IMR-90 (cell line): ENCODE measurements at regions not wholly inside any gene's neighbourhood (a gene's known extent, or its start where the extent isn't known, plus 50 kb on each side); places are given as distances from the start of the nearest gene placed in this dataset.

Source experiments
- ATAC-seq: fragments of 200-7000 bp; cut with Tn5 transposase; 2 replicates; pipeline ENCODE4 v1.9.1; 2020; ENCODE audit warnings: low read depth, mild to moderate bottlenecking, moderate library complexity
- BruUV-seq: library from RNA; stranded (reverse); fragments of 400-500 nt; replicated peaks from 2 replicates; lab custom pipeline; 2021; lab: Mats Ljungman, UMichigan
- CTCF ChIA-PET: fragments of 300-600 bp; formaldehyde crosslinking; extraction: SDS; loops from one replicate; lab custom pipeline; 2021; ENCODE audit warnings: antibody characterized with exemption; lab: Yijun Ruan, JAX
- POLR2A ChIA-PET: fragments of 300-600 bp; sonication (Branson Sonifier 250); formaldehyde crosslinking; loops from one replicate; lab custom pipeline; 2022; ENCODE audit warnings: antibody characterized with exemption; ENCODE audit not compliant: unreplicated experiment; lab: Charles Lee
- DNase-seq: peaks from one replicate; pipeline ENCODE4 v3.0.0; 2013
- H2AFZ ChIP-seq: replicated peaks from 2 replicates; pipeline ENCODE3; 2013; ENCODE audit warnings: low read length, mild to moderate bottlenecking; ENCODE audit not compliant: poor library complexity
- H2AK5ac ChIP-seq: 2 replicates; pipeline ENCODE4 v1.6.1; 2013; ENCODE audit warnings: low read depth, low read length, inconsistent platforms
- H2AK9ac ChIP-seq: replicated peaks from 2 replicates; pipeline ENCODE3; 2013; ENCODE audit warnings: mild to moderate bottlenecking, low read depth, low read length, moderate library complexity; ENCODE audit not compliant: poor library complexity
- H2BK120ac ChIP-seq: 2 replicates; pipeline ENCODE4 v1.6.1; 2013; ENCODE audit warnings: low read depth, low read length, inconsistent platforms
- H2BK15ac ChIP-seq: 3 replicates; pipeline ENCODE4 v1.6.1; 2013; ENCODE audit warnings: low read depth, low read length, inconsistent platforms
- H2BK20ac ChIP-seq: 2 replicates; pipeline ENCODE4 v1.6.1; 2013; ENCODE audit warnings: low read depth, mild to moderate bottlenecking, inconsistent platforms, low read length, moderate library complexity
- H2BK5ac ChIP-seq: 2 replicates; pipeline ENCODE4 v1.6.1; 2013; ENCODE audit warnings: mild to moderate bottlenecking, low read depth, low read length, inconsistent platforms; ENCODE audit not compliant: poor library complexity, severe bottlenecking
- H3K14ac ChIP-seq: replicated peaks from 2 replicates; pipeline ENCODE4 v1.6.1; 2013; ENCODE audit warnings: low read depth, low read length, inconsistent platforms
- H3K18ac ChIP-seq: 2 replicates; pipeline ENCODE4 v1.6.1; 2013; ENCODE audit warnings: low read depth, low read length, control low read depth
- H3K23ac ChIP-seq: 2 replicates; pipeline ENCODE4 v1.6.1; 2013; ENCODE audit warnings: low read depth, low read length, inconsistent platforms
- H3K27ac ChIP-seq: 2 replicates; pipeline ENCODE4 v1.5.1; 2013; ENCODE audit warnings: mild to moderate bottlenecking, control low read depth, low read length; ENCODE audit not compliant: insufficient read depth
- H3K27me3 ChIP-seq: 2 replicates; pipeline ENCODE4 v1.6.1; 2013; ENCODE audit warnings: low read length; ENCODE audit not compliant: control insufficient read depth, insufficient read depth
- H3K36me3 ChIP-seq: 2 replicates; pipeline ENCODE4 v1.6.1; 2013; ENCODE audit warnings: low read length, mixed read lengths; ENCODE audit not compliant: control insufficient read depth, insufficient read depth
- H3K4ac ChIP-seq: 2 replicates; pipeline ENCODE4 v1.6.1; 2013; ENCODE audit warnings: low read depth, low read length, inconsistent platforms
- H3K4me1 ChIP-seq: 2 replicates; pipeline ENCODE4 v1.6.1; 2013; ENCODE audit warnings: low read length, mixed read lengths; ENCODE audit not compliant: control insufficient read depth, insufficient read depth
- H3K4me2 ChIP-seq: 2 replicates; pipeline ENCODE4 v1.6.1; 2013; ENCODE audit warnings: low read depth, mild to moderate bottlenecking, control low read depth, low read length, moderate library complexity
- H3K4me3 ChIP-seq: 2 replicates; pipeline ENCODE4 v1.5.1; 2013; ENCODE audit warnings: low read depth, mild to moderate bottlenecking, control low read depth, low read length, moderate library complexity; ENCODE audit not compliant: insufficient read depth
- H3K56ac ChIP-seq: 2 replicates; pipeline ENCODE4 v1.6.1; 2013; ENCODE audit warnings: low read length, inconsistent platforms; ENCODE audit not compliant: insufficient read depth; ENCODE audit errors: extremely low read depth
- H3K79me1 ChIP-seq, 2 experiments: 2 replicates each; pipeline ENCODE4 v1.6.1; 2013; ENCODE audit warnings: low read length in 2 of 2, inconsistent platforms in 1 of 2, low read depth in 1 of 2
- H3K9ac ChIP-seq: 2 replicates; pipeline ENCODE4 v1.6.1; 2013; ENCODE audit warnings: low read depth, low read length, control low read depth
- H3K9me1 ChIP-seq: 2 replicates; pipeline ENCODE4 v1.6.1; 2013; ENCODE audit warnings: low read length, inconsistent platforms; ENCODE audit not compliant: insufficient read depth
- H3K9me3 ChIP-seq: 2 replicates; pipeline ENCODE4 v1.6.1; 2013; ENCODE audit warnings: low read length; ENCODE audit not compliant: control insufficient read depth, insufficient read depth
- H4K20me1 ChIP-seq: 2 replicates; pipeline ENCODE4 v1.6.1; 2013; ENCODE audit warnings: low read length, inconsistent platforms; ENCODE audit not compliant: insufficient read depth
- H4K5ac ChIP-seq: 2 replicates; pipeline ENCODE4 v1.6.1; 2013; ENCODE audit warnings: mild to moderate bottlenecking, low read depth, low read length, control low read depth
- H4K8ac ChIP-seq, 2 experiments: 2 replicates each; pipeline ENCODE4 v1.6.1; 2013; ENCODE audit warnings: low read depth in 2 of 2, low read length in 2 of 2, control low read depth in 1 of 2, inconsistent platforms in 1 of 2
- H4K91ac ChIP-seq: 2 replicates; pipeline ENCODE4 v1.6.1; 2013; ENCODE audit warnings: low read depth, low read length, inconsistent platforms; ENCODE audit not compliant: insufficient read depth
- BHLHE40 ChIP-seq: fragments of 150-350 bp; IDR thresholded peaks from 2 replicates; pipeline ENCODE4 v1.6.1; 2016; ENCODE audit warnings: mild to moderate bottlenecking, low read depth, low read length
- CEBPB ChIP-seq: IDR thresholded peaks from 2 replicates; pipeline ENCODE4 v1.6.1; 2012; ENCODE audit warnings: low read depth, low read length, improper control_type of control experiment
- ELK1 ChIP-seq: fragments of 150-350 bp; IDR thresholded peaks from 2 replicates; pipeline ENCODE4 v1.6.1; 2016; ENCODE audit warnings: low read depth, mild to moderate bottlenecking, low read length, moderate library complexity, borderline replicate concordance
- MAZ ChIP-seq: IDR thresholded peaks from 2 replicates; pipeline ENCODE4 v1.6.1; 2012; ENCODE audit warnings: low read depth, mild to moderate bottlenecking, low read length, improper control_type of control experiment, moderate library complexity, borderline replicate concordance
- SMC3 ChIP-seq: fragments of 150-350 bp; IDR thresholded peaks from 2 replicates; pipeline ENCODE4 v1.6.1; 2016; ENCODE audit warnings: low read depth, mild to moderate bottlenecking, antibody characterized with exemption, low read length, moderate library complexity
- WGBS, 2 experiments: methylation state at CpG; one replicate each; pipeline versions ENCODE4 v1.1.5 to v1.1.7; 2013; ENCODE audit warnings: missing lambda C conversion rate in 2 of 2; ENCODE audit not compliant: insufficient read length in 1 of 2; ENCODE audit errors: extremely low coverage in 2 of 2; 5-methylcytosine and 5-hydroxymethylcytosine counted together
- dilution Hi-C: fragments of 300-500 bp; cut with HindIII; formaldehyde crosslinking; loops from one replicate; pipeline ENCODE4 v1.14.3; 2018; ENCODE audit warnings: low sequenced_read_pairs; ENCODE audit not compliant: unreplicated experiment
- in situ Hi-C: fragments of 300-500 bp; cut with MboI; formaldehyde crosslinking; loops from 3 replicates; pipeline ENCODE4 v1.14.3; 2019; ENCODE audit warnings: low sequenced_read_pairs, inconsistent platforms, mixed read lengths
- intact Hi-C: fragments of 100-400 bp; cut with micrococcal nuclease; formaldehyde crosslinking; loops from 2 replicates; pipeline ENCODE4 v1.10.0; 2022
- TF ChIP-seq, protein P1 (sequence below): conservative IDR thresholded peaks from 2 replicates; pipeline ENCODE4 v1.5.1; 2012; ENCODE audit warnings: mild to moderate bottlenecking, low read depth, low read length, improper control_type of control experiment

GRCh38 chrX:147180886-147181285, 366.3 kb upstream of the CXorf51A start:
- no peaks in the 10 kb centered on the region for H3K36me3 ChIP-seq
- intact Hi-C loops (no loop called here), dilution Hi-C loops (no loop called here), in situ Hi-C loops (no loop called here)
- H3K23ac ChIP-seq = no peak overlapping the region
- no peak overlapping the region for H3K9ac ChIP-seq
- no peak overlapping the region for H3K18ac ChIP-seq
- no peak overlapping the region for H3K4me2 ChIP-seq
- no peak overlapping the region for H2BK5ac ChIP-seq
- no peak overlapping the region for H2AFZ ChIP-seq
- no peak overlapping the region for H3K27ac ChIP-seq
- no peak for TF ChIP-seq ELK1
- TF ChIP-seq CEBPB = no peak
- TF ChIP-seq, protein P1, sequence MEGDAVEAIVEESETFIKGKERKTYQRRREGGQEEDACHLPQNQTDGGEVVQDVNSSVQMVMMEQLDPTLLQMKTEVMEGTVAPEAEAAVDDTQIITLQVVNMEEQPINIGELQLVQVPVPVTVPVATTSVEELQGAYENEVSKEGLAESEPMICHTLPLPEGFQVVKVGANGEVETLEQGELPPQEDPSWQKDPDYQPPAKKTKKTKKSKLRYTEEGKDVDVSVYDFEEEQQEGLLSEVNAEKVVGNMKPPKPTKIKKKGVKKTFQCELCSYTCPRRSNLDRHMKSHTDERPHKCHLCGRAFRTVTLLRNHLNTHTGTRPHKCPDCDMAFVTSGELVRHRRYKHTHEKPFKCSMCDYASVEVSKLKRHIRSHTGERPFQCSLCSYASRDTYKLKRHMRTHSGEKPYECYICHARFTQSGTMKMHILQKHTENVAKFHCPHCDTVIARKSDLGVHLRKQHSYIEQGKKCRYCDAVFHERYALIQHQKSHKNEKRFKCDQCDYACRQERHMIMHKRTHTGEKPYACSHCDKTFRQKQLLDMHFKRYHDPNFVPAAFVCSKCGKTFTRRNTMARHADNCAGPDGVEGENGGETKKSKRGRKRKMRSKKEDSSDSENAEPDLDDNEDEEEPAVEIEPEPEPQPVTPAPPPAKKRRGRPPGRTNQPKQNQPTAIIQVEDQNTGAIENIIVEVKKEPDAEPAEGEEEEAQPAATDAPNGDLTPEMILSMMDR = no peak
- TF ChIP-seq MAZ = no peak
- no peak for TF ChIP-seq SMC3
- no peak for TF ChIP-seq BHLHE40
- no peaks in the 10 kb centered on the region for H4K20me1 ChIP-seq
- H2AK5ac ChIP-seq = no peak overlapping the region
- no peak overlapping the region for H3K14ac ChIP-seq
- no CpG with 5 or more reads among the region's 4 CpGs for WGBS, 2 experiments
- no peak overlapping the region for H3K56ac ChIP-seq
- H3K9me1 ChIP-seq = no peaks in the 10 kb centered on the region
- H3K79me1 ChIP-seq = no peaks in the 10 kb centered on the region
- no peak overlapping the region for H3K4ac ChIP-seq
- no peak overlapping the region for H3K4me3 ChIP-seq
- ChIA-PET CTCF (no interaction called here), POLR2A (no interaction called here)
- BruUV-seq = no TSS peak
- ATAC-seq (no peak), DNase-seq (no peak)
- no peak overlapping the region for H2BK15ac ChIP-seq
- H3K4me1 ChIP-seq = no peaks in the 10 kb centered on the region
- H4K5ac ChIP-seq = no peak overlapping the region
- no peak overlapping the region for H2AK9ac ChIP-seq
- H3K9me3 ChIP-seq = peaks cover 10% of the 10 kb centered on the region
- H4K8ac ChIP-seq = no peak overlapping the region
- no peak overlapping the region for H4K91ac ChIP-seq
- H3K27me3 ChIP-seq = no peaks in the 10 kb centered on the region
- no peak overlapping the region for H2BK120ac ChIP-seq
- no peak overlapping the region for H2BK20ac ChIP-seq
